Testis (tissue), 2 donors: ENCODE measurements at regions not wholly inside any gene's neighbourhood (a gene's known extent, or its start where the extent isn't known, plus 50 kb on each side); places are given as distances from the start of the nearest gene placed in this dataset.

Experiments used
- POLR2A ChIP-seq: fragments of 450-650 bp; IDR thresholded peaks from one replicate; pipeline ENCODE4 v1.6.1; 2017; ENCODE audit warnings: antibody characterized with exemption, mild to moderate bottlenecking, moderate library complexity
- TF ChIP-seq, protein P1 (sequence below), 3 experiments: fragments of 450-650 bp in 2 of 3; fragments of 200-600 bp in 1 of 3; sonication (generic) in 1 of 3; IDR thresholded peaks; one replicate each; pipeline ENCODE4 v1.5.1; 2016 to 2019; ENCODE audit warnings: antibody characterized with exemption in 3 of 3, mild to moderate bottlenecking in 2 of 3, moderate library complexity in 1 of 3

DNA sequence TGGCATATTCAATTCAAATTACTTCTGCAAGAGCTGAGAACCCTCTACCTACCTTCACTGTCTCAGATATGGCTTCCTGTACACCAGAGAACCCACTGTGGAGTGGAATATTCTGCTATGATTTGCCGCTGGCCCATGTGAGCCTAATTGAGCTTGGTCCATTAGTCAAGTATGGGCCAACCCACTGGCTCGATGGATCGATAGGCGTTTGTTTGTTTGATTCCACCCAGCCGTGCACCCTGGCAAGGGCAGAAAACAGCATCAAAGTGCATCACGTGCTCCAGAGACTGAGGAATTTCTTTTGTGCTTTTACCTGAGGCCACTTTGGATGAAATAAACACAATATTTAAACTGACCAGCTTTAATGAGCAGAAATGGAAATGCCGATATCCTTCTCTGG, 426.3 kb downstream of the AACS start:
- TF ChIP-seq, protein P1, sequence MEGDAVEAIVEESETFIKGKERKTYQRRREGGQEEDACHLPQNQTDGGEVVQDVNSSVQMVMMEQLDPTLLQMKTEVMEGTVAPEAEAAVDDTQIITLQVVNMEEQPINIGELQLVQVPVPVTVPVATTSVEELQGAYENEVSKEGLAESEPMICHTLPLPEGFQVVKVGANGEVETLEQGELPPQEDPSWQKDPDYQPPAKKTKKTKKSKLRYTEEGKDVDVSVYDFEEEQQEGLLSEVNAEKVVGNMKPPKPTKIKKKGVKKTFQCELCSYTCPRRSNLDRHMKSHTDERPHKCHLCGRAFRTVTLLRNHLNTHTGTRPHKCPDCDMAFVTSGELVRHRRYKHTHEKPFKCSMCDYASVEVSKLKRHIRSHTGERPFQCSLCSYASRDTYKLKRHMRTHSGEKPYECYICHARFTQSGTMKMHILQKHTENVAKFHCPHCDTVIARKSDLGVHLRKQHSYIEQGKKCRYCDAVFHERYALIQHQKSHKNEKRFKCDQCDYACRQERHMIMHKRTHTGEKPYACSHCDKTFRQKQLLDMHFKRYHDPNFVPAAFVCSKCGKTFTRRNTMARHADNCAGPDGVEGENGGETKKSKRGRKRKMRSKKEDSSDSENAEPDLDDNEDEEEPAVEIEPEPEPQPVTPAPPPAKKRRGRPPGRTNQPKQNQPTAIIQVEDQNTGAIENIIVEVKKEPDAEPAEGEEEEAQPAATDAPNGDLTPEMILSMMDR (IDR thresholded peaks at IDR 0.05): no peak
- TF ChIP-seq POLR2A: no peak
